ENCODE measurements at regions not wholly inside any gene's neighbourhood (a gene's known extent, or its start where the extent isn't known, plus 50 kb on each side); places are given as distances from the start of the nearest gene placed in this dataset.

GRCh38 chrX:35561985-35562384, 236.2 kb upstream of the MAGEB16 start:
- TF ChIP-seq EZH2 (IDR thresholded peaks at IDR 0.05; ENCODE audit: low read depth): no peak
- no peak for TF ChIP-seq CTCF (conservative IDR thresholded peaks at IDR 0.05)
